ENCODE measurements at regions not wholly inside any gene's neighbourhood (a gene's known extent, or its start where the extent isn't known, plus 50 kb on each side); places are given as distances from the start of the nearest gene placed in this dataset.

- no peak for TF ChIP-seq CTCF (IDR thresholded peaks at IDR 0.05)
- no peaks in the 10 kb centered on the region for H3K36me3 Mint-ChIP-seq (ENCODE audit: low read depth)
- H3K27me3 Mint-ChIP-seq: peaks cover 6% of the 10 kb centered on the region
- ATAC-seq (ENCODE audit: low read depth) (no peak), DNase-seq (no peak)
- CTCF ChIA-PET: no interaction called here
- H3K4me1 Mint-ChIP-seq: no peaks in the 10 kb centered on the region
- H3K27ac Mint-ChIP-seq: no peak overlapping the region
- intact Hi-C loops (cut with micrococcal nuclease): no loop called here
- POLR2A ChIA-PET: no interaction called here
- H3K4me3 Mint-ChIP-seq: no peak overlapping the region
- no peaks in the 10 kb centered on the region for H3K9me3 Mint-ChIP-seq
Measured at GRCh38 chr2:219856602-219857001, 229.2 kb downstream of the SLC4A3 start.

GRCh38 chr2:219857751-219858150 lies 230.3 kb downstream of the SLC4A3 start:
- intact Hi-C loops (cut with micrococcal nuclease): no loop called here
- no peak for TF ChIP-seq CTCF (IDR thresholded peaks at IDR 0.05)
- POLR2A ChIA-PET: no interaction called here

GRCh38 chr2:219861307-219861706 lies 233.9 kb downstream of the SLC4A3 start:
- H3K4me1 Mint-ChIP-seq: no peaks in the 10 kb centered on the region
- no peaks in the 10 kb centered on the region for H3K9me3 Mint-ChIP-seq
- H3K27ac Mint-ChIP-seq: no peak overlapping the region
- ChIA-PET POLR2A (no interaction called here), CTCF (no interaction called here)
- TF ChIP-seq CTCF (IDR thresholded peaks at IDR 0.05): no peak
- H3K27me3 Mint-ChIP-seq: peaks cover 3% of the 10 kb centered on the region
- ATAC-seq (ENCODE audit: low read depth): no peak
- H3K4me3 Mint-ChIP-seq: no peak overlapping the region
- H3K36me3 Mint-ChIP-seq (ENCODE audit: low read depth): no peaks in the 10 kb centered on the region
- no peak for DNase-seq
- intact Hi-C loops (cut with micrococcal nuclease): no loop called here

More at GRCh38 chr2:219857751-219858150, 230.3 kb downstream of the SLC4A3 start:
- H3K27me3 Mint-ChIP-seq: peaks cover 4% of the 10 kb centered on the region
- no peak for DNase-seq
- H3K4me3 Mint-ChIP-seq: no peak overlapping the region
- no peak overlapping the region for H3K27ac Mint-ChIP-seq
- no peak for ATAC-seq (ENCODE audit: low read depth)
- CTCF ChIA-PET: no interaction called here
- no peaks in the 10 kb centered on the region for H3K9me3 Mint-ChIP-seq
- no peaks in the 10 kb centered on the region for H3K36me3 Mint-ChIP-seq (ENCODE audit: low read depth)
- H3K4me1 Mint-ChIP-seq: no peaks in the 10 kb centered on the region

- Mint-ChIP-seq H3K27me3 (peaks cover 3% of the 10 kb centered on the region), H3K27ac (no peak overlapping the region), H3K9me3 (peaks cover 4% of the 10 kb centered on the region), H3K4me3 (no peak overlapping the region), H3K4me1 (no peaks in the 10 kb centered on the region), H3K36me3 (ENCODE audit: low read depth) (no peaks in the 10 kb centered on the region)
- DNase-seq (no peak), ATAC-seq (ENCODE audit: low read depth) (no peak)
- TF ChIP-seq CTCF (IDR thresholded peaks at IDR 0.05): no peak
- ChIA-PET CTCF (no interaction called here), POLR2A (no interaction called here)
- intact Hi-C loops (cut with micrococcal nuclease): no loop called here
Measured at GRCh38 chr2:219864154-219864553, 236.7 kb downstream of the SLC4A3 start.

GRCh38 chr2:219868635-219869034 lies 241.2 kb downstream of the SLC4A3 start:
- Mint-ChIP-seq H3K27ac (no peak overlapping the region), H3K4me3 (no peak overlapping the region), H3K4me1 (no peaks in the 10 kb centered on the region), H3K36me3 (ENCODE audit: low read depth) (no peaks in the 10 kb centered on the region), H3K27me3 (peaks cover under 1% of the 10 kb centered on the region), H3K9me3 (peaks cover 5% of the 10 kb centered on the region)
- TF ChIP-seq CTCF (IDR thresholded peaks at IDR 0.05): no peak
- intact Hi-C loops (cut with micrococcal nuclease): no loop called here
- DNase-seq (no peak), ATAC-seq (ENCODE audit: low read depth) (no peak)
- CTCF ChIA-PET: no interaction called here
- POLR2A ChIA-PET: no interaction called here
